T1000 (cell line): ENCODE measurements at regions not wholly inside any gene's neighbourhood (a gene's known extent, or its start where the extent isn't known, plus 50 kb on each side); places are given as distances from the start of the nearest gene placed in this dataset.
"Not testable (repeated sequence)": the region's sequence is repeated elsewhere in the genome, so short reads cannot be mapped to it uniquely, and the experiment has no call there.

Experiments
- DNase-seq: peaks from one replicate; lab custom pipeline; 2025; ENCODE audit warnings: mixed read lengths; lab: John Stamatoyannopoulos, UW

DNA sequence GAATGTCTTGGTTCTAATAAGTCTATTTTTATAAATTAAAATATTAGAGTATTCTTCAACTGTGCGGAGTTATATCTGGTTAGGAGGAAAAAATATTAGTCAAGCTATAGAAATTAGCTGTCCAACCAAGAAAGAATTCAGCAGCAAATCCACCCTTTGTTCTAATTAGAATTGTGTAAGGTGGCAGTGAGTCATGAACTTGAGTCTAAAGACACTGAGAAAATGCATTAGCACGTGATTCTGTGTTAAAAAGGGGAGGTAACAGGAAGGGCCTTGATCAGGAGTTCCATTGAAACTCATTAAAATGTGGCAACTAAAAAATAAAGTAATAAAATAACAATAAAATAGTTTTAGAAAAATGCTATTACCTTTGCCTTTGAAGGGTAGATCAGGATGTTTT is 398.2 kb upstream of the RGS18 start:
- DNase-seq, result no peak

DNA sequence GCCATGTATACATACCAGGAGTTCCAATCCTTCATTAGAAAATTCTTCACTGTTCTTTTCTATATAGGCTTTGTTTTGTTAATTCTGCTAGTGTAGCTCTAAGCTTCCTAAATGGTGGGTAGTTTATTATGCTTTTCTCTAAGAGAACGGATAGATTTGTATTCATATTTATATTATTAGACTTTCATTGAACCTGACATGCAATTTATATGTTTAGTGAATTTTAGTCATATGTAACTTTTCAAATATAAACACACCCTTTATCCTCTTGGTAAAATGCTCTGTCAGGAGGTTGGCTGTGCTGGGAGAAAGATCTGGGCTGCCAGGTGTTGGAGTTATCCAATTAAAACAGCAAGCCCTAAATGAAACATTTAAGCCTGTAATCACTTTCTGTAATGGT is 369.7 kb upstream of the RGS18 start:
- no peak for DNase-seq

DNA sequence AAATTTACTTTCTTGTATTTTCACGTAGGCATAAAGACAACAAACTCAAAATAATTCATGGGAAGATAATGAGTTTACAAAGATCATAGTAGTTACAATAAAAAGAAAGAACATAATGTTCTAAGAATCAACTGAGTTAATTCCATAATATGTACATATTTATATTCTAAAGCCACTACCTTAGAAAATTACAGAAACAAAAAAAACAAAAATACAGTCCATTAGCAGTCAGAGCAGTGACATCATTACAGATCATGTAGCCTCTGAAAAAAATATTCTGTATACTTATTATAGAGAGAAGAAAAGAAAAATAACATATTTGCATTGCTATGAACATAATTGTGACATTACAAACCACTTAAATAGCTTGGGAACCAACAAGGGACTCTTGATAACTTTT is 360.1 kb upstream of the RGS18 start:
- no peak for DNase-seq

DNA sequence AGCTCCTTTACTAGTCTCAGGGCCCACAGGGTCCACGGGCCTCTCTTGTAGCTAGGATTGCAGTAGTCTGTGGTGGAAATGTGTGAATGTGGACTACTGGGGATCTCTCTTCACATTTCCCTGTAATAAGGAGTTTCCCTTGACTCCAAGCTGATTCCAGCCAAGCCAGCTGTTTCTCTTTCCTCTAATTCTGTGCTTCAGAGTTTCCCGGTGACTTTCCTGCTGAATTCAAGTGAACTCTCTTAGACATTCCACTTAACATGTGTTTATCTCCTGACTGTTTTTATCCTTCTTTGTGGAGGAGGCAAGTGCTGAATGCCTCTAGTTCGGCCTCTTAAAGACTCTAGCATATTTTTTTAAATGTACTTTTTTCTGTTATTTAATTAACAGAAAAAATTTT is 354.0 kb upstream of the RGS18 start:
- DNase-seq, result no peak

DNA sequence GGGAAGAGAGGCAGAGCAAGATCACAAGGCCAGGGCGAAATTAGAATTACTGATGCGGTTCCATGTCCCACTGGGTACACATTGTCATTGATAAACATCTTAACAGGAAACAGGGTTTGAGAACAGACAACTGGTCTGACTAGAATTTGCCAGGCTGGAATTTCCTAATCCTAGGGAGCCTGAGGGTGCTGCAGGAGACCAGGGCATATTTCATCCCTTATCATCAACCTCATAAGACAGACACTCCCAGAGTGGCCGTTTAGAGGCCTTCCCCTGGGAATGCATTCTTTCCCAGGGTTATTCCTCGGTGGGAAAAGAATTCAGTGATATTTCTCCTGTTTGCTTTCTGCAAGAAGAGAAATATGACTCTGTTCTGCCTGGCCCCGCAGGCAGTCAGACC is 344.7 kb upstream of the RGS18 start:
- DNase-seq, result not testable (repeated sequence)

DNA sequence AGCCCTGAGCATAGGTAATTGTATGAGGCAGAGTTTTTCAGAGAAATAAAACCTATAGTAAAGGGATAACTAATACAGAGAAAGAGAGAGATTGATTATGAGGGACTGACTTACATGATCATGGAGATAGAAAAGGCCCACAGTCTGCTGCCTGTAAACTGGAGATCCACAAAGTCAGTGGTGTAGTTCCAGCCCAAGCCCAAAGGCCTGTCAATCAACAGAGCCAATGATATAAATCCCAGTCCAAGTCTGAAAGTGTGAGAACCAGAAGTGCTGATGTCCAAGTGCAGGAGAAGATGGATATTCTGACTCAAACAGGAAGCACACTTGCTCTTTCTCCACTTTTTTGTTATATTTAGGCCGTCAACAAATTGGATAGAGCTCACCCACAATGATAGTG is 340.1 kb upstream of the RGS18 start:
- no peak for DNase-seq

DNA sequence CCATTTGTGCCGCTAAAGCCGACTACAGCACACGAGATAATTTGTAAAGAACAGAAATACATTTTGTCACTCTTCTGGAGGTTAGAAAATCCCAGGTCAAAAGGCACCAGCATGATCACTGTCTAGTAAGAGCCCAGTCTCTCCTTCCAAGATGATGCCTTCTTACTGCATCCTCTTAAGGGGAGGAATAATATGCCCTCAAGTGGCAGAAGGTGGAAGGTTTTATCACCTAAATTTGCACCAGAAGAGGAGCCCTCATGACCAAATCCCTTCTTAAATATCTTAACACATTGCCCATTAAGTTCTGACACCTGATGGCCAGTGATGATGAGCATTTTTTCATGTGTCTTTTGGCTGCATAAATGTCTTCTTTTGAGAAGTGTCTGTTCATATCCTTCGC is 326.7 kb upstream of the RGS18 start:
- no peak for DNase-seq

DNA sequence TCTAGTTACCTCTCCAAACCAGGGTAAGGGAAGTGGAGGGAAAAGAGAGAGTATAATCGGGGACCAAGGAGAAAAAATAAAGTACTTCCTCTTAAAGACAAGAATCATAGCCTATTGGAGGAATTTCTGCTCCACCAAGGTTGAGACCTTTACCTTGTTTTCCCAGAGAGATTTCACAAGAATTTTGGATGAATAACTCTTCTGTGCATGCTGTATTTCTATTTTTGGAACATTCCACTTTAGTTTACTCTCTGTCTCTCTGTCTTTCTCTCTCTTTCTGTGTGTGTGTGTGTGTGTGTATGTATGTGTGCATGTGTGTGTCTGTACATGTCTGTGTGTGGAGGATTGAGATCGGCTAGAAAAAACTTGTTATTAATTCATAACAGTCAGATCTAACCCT is 318.4 kb upstream of the RGS18 start:
- DNase-seq, result no peak

DNA sequence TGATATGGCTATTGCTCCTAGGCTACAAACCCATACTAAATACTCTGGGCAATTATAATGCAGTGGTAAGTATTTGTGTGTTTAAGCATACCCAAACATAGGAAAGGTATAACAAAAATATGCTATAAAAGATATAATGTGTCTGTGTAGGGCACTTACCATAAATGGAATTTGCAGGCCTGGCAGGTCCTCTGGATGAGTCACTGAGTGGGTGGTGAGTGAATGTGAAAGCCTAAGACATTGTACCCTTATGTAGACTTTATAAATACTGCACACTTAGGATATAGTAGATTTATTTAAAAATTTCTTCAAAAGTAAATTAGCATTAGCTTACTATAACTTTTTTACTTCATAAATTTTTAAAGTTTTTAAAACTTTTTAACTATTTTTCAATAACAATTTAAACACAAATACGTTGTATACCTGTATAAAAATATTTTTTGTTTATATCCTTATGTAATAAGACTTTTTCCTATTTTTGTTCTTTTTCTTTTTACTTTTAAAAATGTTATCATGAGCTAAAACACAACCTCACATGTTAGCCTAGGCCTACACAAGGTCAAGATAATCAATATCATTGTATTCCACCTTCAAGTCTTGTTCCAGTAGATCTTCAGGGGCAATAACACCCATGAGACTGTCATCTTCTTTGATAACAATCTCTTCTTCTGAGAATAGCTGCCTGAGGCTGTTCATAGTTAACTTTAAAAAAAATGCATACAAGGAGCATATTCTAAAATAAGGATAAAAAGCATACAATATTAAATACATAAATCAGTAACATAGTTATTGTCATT is 306.3 kb upstream of the RGS18 start:
- no peak for DNase-seq

DNA sequence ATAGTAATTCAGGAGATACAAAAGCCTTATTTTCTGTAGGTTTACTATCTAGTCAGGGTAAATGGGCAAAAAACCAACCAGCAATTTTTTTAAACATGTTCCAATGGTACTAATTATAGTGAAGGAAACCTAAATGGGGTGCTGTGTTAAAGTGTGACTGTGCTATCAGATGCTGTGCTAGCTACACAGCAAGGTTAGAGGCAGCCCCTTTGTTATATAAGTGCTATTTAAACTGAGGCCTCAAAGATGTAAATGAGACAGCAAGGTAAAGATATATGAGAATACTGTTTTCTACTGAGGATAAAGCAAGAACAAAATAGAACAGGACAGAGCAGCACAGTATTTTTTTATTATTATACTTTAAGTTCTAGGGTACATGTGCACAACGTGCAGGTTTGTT is 305.4 kb upstream of the RGS18 start:
- DNase-seq, result no peak

DNA sequence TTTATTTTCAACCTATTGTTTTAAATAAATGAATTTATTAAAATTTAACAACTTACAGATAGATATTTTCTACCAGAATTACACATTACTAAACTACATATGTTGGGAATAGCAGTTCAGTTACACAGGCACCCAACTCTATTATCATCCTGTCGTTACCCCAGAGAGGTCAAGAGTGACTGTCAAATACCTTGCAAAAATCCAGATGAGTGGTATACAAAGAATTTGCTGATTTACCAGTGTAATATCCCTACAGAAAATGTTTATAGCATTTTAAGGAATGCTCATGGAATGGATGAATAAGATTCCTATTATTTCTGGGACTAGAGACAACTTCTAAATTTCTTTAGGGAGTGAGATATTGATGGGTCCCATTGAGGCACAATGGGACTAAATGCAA is 300.7 kb upstream of the RGS18 start:
- DNase-seq, result no peak

DNA sequence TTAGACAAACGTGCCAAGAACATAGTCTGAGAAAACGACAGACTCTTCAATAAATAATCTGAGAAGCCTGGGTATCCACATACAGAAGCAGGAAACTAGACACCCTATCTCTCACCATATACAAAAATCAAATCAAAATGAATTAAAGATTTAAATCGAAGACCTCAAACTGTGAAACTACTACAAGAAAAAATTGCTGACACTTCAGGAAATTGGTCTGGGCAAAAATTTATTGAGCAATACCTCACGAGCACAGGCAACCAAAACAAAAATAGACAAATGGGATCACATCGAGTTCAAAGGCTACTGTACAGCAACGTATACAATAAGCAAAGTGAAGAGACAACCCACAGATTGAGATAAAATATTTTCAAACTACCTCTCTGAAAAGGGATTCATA is 292.8 kb upstream of the RGS18 start:
- DNase-seq, result no peak

DNA sequence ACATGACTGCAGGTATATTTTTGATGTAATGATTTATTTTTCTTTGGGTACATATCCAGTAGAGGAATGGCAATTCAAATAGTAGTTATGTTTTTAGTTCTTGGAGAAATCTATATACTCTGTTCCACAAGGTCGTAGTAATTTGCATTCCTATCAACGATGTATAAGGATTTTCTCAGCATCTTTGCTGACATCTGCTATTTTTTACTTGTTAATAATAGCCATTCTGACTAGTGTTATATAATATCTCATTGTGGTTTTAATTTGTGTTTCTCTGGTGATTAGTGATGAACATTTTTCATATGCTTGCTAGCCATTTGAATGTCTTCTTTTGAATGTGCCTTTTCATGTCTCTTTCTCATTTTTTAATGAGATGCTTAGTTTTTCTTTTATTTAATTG is 292.1 kb upstream of the RGS18 start:
- DNase-seq, result no peak

DNA sequence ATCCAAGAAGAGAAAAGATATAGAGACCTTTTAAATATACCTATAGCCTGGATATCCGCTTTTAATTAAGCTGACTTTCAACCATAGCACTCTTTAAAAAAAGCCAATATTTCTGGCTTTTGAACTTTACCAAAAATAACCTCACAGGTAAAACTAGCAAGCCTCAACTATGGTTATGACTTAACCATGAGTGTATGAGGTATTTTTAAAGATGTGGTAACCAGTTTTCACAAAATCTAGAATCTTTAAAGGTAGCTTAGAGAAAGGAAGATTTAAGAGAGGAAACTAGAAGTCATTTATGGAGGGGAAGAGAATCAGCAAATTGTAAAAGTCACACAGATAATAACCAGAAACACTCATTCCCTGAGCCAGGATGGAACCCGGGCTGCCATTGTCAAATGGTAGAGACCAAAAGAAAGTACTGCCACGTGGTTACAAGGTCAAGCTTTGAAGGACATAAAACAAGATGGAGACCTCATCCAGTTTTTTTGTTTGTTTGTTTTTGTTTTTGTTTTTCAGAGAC is 288.4 kb upstream of the RGS18 start:
- no peak for DNase-seq

DNA sequence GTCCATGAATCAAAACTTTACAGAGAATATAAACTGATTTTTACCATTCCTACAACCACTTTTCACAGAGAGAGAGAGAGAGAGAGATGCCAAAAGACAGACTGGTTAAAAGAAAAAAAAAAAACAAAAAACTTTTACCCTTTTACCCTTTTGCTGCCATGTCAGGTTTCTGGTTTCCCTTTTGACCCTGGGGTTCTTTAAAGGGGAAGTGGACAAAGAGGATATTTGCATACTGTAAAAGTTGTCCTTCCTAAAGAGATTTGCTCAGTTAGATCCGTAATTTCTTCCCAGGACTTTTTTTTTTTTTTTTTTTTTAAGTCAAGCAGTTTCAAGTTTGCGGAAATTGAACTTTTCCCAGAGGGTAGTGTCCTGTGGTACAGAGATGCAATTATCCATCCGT is 287.8 kb upstream of the RGS18 start:
- no peak for DNase-seq

DNA sequence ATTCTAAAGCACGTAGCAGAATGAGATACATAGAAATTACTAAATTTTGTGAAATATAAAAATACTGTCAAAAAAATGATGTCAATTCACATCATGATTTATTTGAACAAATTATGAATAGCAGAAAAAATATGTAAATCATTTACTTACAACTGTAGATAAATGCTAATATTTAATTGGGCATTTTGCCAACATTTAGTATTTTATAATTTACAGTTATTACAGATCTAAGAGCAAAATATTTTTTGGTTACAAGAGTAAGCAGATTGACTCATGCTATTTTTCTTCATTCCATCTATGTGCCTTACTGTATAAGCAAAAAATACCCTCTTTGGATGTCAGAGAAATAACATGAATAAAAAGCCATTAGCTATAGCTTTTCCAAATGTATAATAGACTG is 282.3 kb upstream of the RGS18 start:
- no peak for DNase-seq

DNA sequence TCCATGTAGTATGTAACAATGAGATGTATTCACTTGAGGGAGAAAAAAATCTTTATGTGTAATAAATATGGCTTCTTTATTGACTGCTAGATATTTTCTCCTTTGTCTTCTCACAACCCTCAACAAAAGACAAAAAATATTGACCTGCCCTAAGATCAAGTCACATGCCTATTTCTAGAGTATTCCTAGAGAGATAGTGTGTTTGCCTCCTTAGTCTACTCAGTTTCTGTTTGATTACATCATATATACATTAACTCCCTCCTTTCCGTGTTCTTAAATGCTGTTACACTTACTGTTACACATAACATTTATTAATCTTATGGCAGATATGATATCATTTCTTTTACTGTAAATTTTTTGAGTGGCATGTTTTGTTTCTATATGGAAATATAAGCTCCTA is 281.6 kb upstream of the RGS18 start:
- no peak for DNase-seq

DNA sequence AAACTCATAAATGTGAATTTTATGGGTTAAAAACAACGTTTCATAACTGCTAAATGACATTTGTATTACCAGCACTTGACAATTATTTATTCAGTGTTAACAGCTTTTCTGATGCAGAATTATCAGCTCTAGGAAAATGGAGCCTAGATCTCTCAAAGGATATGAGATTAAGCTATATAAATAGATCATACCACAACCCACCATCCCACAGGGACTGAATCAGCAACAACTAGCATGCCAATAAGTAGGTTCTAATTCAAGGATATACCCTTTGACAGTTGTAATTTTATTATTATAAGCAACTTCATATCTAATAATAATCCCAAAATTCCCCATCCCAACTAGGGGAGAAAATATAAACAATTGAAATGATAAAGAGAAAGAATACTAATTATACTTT is 275.4 kb upstream of the RGS18 start:
- no peak for DNase-seq

DNA sequence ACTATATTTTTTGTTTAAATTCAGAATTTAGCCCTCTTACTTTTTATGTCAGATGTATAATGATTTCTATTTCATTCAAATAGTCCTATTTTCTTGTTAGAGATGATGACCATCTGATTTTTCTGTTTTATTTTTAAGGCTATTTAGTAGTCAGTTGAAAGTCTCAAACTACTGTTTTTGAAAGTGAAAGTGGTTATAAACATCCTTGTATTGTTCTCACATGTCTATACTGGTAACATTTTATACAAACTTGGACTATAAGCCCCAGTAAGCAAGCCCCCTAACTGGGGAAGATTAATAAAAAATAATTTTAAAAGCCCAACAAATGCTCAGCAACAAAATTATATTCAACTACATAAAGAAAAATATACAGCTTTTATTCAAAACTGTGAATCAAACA is 271.3 kb upstream of the RGS18 start:
- no peak for DNase-seq

DNA sequence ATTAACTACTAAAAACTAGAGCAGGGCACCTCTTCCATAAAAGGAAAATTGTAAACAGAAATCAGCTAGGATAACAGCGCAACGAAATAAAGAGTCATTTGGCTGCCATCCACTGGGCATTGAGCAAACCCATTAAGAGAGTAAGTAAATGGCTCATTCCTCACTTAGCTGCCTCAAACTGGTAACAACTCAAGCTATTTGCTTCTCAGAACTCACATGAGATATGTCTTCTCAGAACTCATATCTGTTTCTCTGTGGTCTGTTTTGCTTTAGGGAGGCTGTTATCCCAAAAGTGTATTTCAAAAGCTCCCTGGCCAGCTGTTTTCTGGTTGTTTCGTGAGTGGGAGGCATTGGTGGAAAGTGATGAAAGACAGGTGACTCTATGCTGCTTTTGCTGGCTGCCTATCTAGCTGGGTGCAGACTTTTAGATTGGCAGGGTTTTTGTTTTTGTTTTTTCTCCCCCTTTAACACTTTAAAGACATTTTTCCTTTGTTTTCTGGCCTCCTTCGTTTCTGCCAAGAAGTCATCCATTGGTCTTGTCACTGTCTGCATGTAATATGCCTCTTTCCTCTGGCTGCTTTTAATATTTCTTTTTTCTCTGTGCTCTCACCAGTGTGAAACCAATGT is 269.2 kb upstream of the RGS18 start:
- DNase-seq, result no peak

DNA sequence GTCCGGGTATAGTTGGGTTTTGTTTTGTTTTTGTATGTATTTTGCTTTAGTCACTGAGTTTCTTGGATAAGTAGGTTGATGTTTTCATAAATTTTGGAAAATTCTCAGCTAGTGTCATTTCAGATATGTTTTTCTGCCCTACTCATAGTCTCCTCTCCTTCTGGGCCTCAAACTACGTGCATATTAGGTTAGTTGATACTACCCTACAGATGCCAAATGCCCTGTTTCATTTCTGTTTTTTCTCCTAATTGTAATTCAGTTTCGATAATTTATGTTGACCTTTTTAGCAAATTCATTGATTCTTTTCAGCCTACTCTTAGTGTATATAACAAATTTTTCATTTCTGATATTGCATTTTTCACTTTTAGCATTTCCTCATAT is 268.6 kb upstream of the RGS18 start:
- no peak for DNase-seq

DNA sequence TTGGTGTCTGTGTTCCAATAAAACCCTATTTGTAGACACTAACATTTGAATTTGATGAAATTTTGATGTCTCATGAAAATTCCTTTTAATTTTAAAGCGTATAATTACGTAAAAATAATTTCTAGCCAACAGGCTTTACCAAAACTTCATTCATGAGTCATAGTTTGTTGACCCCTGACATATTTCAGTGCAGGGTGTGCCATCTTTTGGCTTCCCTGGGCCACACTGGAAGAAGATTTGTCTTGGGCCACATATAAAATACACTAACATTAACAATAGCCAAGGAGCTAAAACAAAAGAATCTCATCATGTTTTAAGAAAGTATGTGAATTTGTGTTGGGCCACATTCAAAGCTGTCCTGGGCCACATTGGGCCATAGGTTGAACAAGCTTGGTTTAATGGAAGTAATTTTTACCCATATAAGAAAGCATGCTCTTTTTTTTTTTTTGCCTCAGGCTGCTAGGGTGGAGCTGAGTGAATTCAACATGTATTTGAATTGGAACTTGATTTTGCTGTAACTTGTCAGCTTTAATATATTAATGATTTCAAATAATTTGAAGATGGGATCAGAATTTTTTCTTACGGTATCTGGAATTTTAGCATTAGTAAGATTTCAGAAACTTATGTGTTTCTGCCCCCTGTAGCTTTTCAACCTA is 267.7 kb upstream of the RGS18 start:
- DNase-seq, result no peak

DNA sequence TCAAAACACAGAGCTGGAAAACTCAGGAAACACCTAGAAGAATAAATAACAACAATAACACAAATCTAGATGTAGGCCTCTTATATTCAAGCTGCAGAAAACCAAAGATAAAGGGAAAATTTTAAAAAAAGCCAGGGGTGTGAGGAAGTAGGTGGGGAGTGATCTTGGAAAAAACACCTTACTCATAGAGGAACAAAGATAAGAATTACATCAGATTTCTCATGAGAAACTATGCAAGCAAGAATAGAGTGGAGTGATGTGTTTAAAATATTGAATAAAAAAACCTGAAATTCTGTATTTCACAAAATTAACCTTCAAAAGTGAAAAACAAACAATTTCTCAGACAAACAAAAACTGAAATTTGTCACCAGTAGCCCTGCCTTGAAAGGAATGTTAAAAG is 265.5 kb upstream of the RGS18 start:
- DNase-seq, result no peak
